MM.1S (cell line): ENCODE measurements at regions not wholly inside any gene's neighbourhood (a gene's known extent, or its start where the extent isn't known, plus 50 kb on each side); places are given as distances from the start of the nearest gene placed in this dataset.

Source experiments
- DNase-seq: peaks from one replicate; pipeline ENCODE4 v3.0.0-alpha.2; 2015
- H2AFZ ChIP-seq: fragments of 300-600 bp; sonication (generic); 2 replicates; pipeline ENCODE4 v1.6.0; 2016; ENCODE audit warnings: antibody characterized with exemption, low read length
- H3F3A ChIP-seq: fragments of 300-600 bp; sonication (generic); 2 replicates; pipeline ENCODE4 v1.6.1; 2016; ENCODE audit warnings: mild to moderate bottlenecking, antibody characterized with exemption, low read length, moderate library complexity, mixed read lengths; ENCODE audit not compliant: insufficient read depth
- H3K27ac ChIP-seq: fragments of 300-600 bp; sonication (generic); 2 replicates; pipeline ENCODE4 v1.5.1; 2016; ENCODE audit warnings: mild to moderate bottlenecking, low read length
- H3K27me3 ChIP-seq: fragments of 300-600 bp; sonication (generic); replicated peaks from 2 replicates; pipeline ENCODE4 v1.6.0; 2016; ENCODE audit warnings: low read length; ENCODE audit not compliant: insufficient read depth
- H3K36me3 ChIP-seq: fragments of 300-600 bp; sonication (generic); replicated peaks from 2 replicates; pipeline ENCODE4 v1.6.1; 2016; ENCODE audit warnings: mild to moderate bottlenecking, low read length, mixed read lengths; ENCODE audit not compliant: insufficient read depth
- H3K4me1 ChIP-seq: fragments of 300-600 bp; sonication (generic); 2 replicates; pipeline ENCODE4 v1.6.1; 2016; ENCODE audit warnings: low read length, mixed read lengths
- H3K4me2 ChIP-seq: fragments of 300-600 bp; sonication (generic); 2 replicates; pipeline ENCODE4 v1.6.0; 2016; ENCODE audit warnings: low read depth, low read length
- H3K4me3 ChIP-seq: fragments of 300-600 bp; sonication (generic); 2 replicates; pipeline ENCODE4 v1.5.1; 2016; ENCODE audit warnings: low read length, mixed read lengths
- H3K79me2 ChIP-seq: fragments of 300-600 bp; sonication (generic); 2 replicates; pipeline ENCODE4 v1.6.1; 2016; ENCODE audit warnings: mixed run types, low read length, mixed read lengths
- H3K9ac ChIP-seq: fragments of 300-600 bp; sonication (generic); 2 replicates; pipeline ENCODE4 v1.6.1; 2016; ENCODE audit warnings: low read length, mixed read lengths
- H3K9me2 ChIP-seq: fragments of 300-600 bp; sonication (generic); replicated peaks from 2 replicates; pipeline ENCODE4 v1.6.1; 2016; ENCODE audit warnings: mild to moderate bottlenecking, low read length, mixed read lengths; ENCODE audit not compliant: insufficient read depth
- H3K9me3 ChIP-seq: fragments of 300-600 bp; sonication (generic); replicated peaks from 2 replicates; pipeline ENCODE4 v1.6.1; 2016; ENCODE audit warnings: mild to moderate bottlenecking, low read length, mixed read lengths; ENCODE audit not compliant: insufficient read depth
- H4K20me1 ChIP-seq: fragments of 300-600 bp; sonication (generic); 2 replicates; pipeline ENCODE4 v1.6.1; 2016; ENCODE audit warnings: mild to moderate bottlenecking, low read length, moderate library complexity, mixed read lengths; ENCODE audit not compliant: insufficient read depth
- CTCF ChIP-seq: fragments of 300-600 bp; sonication (generic); IDR thresholded peaks from 2 replicates; pipeline ENCODE4 v1.5.1; 2016; ENCODE audit warnings: antibody characterized with exemption, low read length, mixed read lengths
- EZH2 ChIP-seq: fragments of 300-600 bp; sonication (generic); optimal IDR thresholded peaks from 2 replicates; pipeline ENCODE3; 2017; ENCODE audit warnings: low read depth, mild to moderate bottlenecking, antibody characterized with exemption, low read length, mixed read lengths
- EZH2phosphoT487 ChIP-seq: fragments of 300-600 bp; sonication (generic); IDR thresholded peaks from 2 replicates; pipeline ENCODE4 v1.6.1; 2018; ENCODE audit warnings: antibody characterized with exemption, low read length

- no peaks in the 10 kb centered on the region for H3K4me1 ChIP-seq
- DNase-seq = no peak
- no peak overlapping the region for H2AFZ ChIP-seq
- no peaks in the 10 kb centered on the region for H3K27me3 ChIP-seq
- H3K36me3 ChIP-seq = no peaks in the 10 kb centered on the region
- no peak overlapping the region for H3K4me3 ChIP-seq
- no peak overlapping the region for H3K27ac ChIP-seq
- H3K9me2 ChIP-seq = no peaks in the 10 kb centered on the region
- H4K20me1 ChIP-seq = no peaks in the 10 kb centered on the region
- H3K4me2 ChIP-seq = no peak overlapping the region
- TF ChIP-seq EZH2phosphoT487 = no peak
- no peak for TF ChIP-seq CTCF
- no peak for TF ChIP-seq EZH2
- H3K79me2 ChIP-seq = no peaks in the 10 kb centered on the region
- H3K9me3 ChIP-seq = no peaks in the 10 kb centered on the region
- no peak overlapping the region for H3K9ac ChIP-seq
- no peaks in the 10 kb centered on the region for H3F3A ChIP-seq
Observed at GRCh38 chrX:40843643-40844042, 108.3 kb upstream of the MED14 start.

- no peak for TF ChIP-seq EZH2phosphoT487
- no peak for TF ChIP-seq CTCF
- no peak for TF ChIP-seq EZH2
- Histone ChIP-seq H3K9ac (no peak overlapping the region), H4K20me1 (no peaks in the 10 kb centered on the region), H3K36me3 (no peaks in the 10 kb centered on the region), H3K9me2 (no peaks in the 10 kb centered on the region), H3K9me3 (no peaks in the 10 kb centered on the region), H2AFZ (no peak overlapping the region), H3K4me3 (no peak overlapping the region), H3K4me1 (no peaks in the 10 kb centered on the region), H3K27me3 (no peaks in the 10 kb centered on the region), H3K4me2 (no peak overlapping the region), H3K79me2 (no peaks in the 10 kb centered on the region), H3F3A (no peaks in the 10 kb centered on the region), H3K27ac (no peak overlapping the region)
- DNase-seq = no peak
Observed at GRCh38 chrX:40844471-40844870, 109.1 kb upstream of the MED14 start.

GRCh38 chrX:40845331-40845911 lies 110.1 kb upstream of the MED14 start:
- Histone ChIP-seq H3K9me3 (no peaks in the 10 kb centered on the region), H3K79me2 (no peaks in the 10 kb centered on the region), H3K9ac (no peak overlapping the region), H4K20me1 (no peaks in the 10 kb centered on the region), H3K4me3 (no peak overlapping the region), H3F3A (no peaks in the 10 kb centered on the region), H3K4me2 (no peak overlapping the region), H2AFZ (no peak overlapping the region), H3K27ac (no peak overlapping the region), H3K36me3 (no peaks in the 10 kb centered on the region), H3K27me3 (no peaks in the 10 kb centered on the region), H3K4me1 (no peaks in the 10 kb centered on the region), H3K9me2 (no peaks in the 10 kb centered on the region)
- no peak for TF ChIP-seq EZH2phosphoT487
- TF ChIP-seq CTCF = no peak
- no peak for TF ChIP-seq EZH2
- no peak for DNase-seq
